IMR-90 (cell line): ENCODE measurements at regions not wholly inside any gene's neighbourhood (a gene's known extent, or its start where the extent isn't known, plus 50 kb on each side); places are given as distances from the start of the nearest gene placed in this dataset.
"Not testable (repeated sequence)": the region's sequence is repeated elsewhere in the genome, so short reads cannot be mapped to it uniquely, and the experiment has no call there.

Experiments
- ATAC-seq: fragments of 200-7000 bp; cut with Tn5 transposase; 2 replicates; pipeline ENCODE4 v1.9.1; 2020; ENCODE audit warnings: low read depth, mild to moderate bottlenecking, moderate library complexity
- BruUV-seq: library from RNA; stranded (reverse); fragments of 400-500 nt; replicated peaks from 2 replicates; lab custom pipeline; 2021; lab: Mats Ljungman, UMichigan
- CTCF ChIA-PET: fragments of 300-600 bp; formaldehyde crosslinking; extraction: SDS; loops from one replicate; lab custom pipeline; 2021; ENCODE audit warnings: antibody characterized with exemption; lab: Yijun Ruan, JAX
- POLR2A ChIA-PET: fragments of 300-600 bp; sonication (Branson Sonifier 250); formaldehyde crosslinking; loops from one replicate; lab custom pipeline; 2022; ENCODE audit warnings: antibody characterized with exemption; ENCODE audit not compliant: unreplicated experiment; lab: Charles Lee
- DNase-seq: peaks from one replicate; pipeline ENCODE4 v3.0.0; 2013
- H2AFZ ChIP-seq: replicated peaks from 2 replicates; pipeline ENCODE3; 2013; ENCODE audit warnings: low read length, mild to moderate bottlenecking; ENCODE audit not compliant: poor library complexity
- H2AK5ac ChIP-seq: 2 replicates; pipeline ENCODE4 v1.6.1; 2013; ENCODE audit warnings: low read depth, low read length, inconsistent platforms
- H2AK9ac ChIP-seq: replicated peaks from 2 replicates; pipeline ENCODE3; 2013; ENCODE audit warnings: mild to moderate bottlenecking, low read depth, low read length, moderate library complexity; ENCODE audit not compliant: poor library complexity
- H2BK120ac ChIP-seq: 2 replicates; pipeline ENCODE4 v1.6.1; 2013; ENCODE audit warnings: low read depth, low read length, inconsistent platforms
- H2BK15ac ChIP-seq: 3 replicates; pipeline ENCODE4 v1.6.1; 2013; ENCODE audit warnings: low read depth, low read length, inconsistent platforms
- H2BK20ac ChIP-seq: 2 replicates; pipeline ENCODE4 v1.6.1; 2013; ENCODE audit warnings: low read depth, mild to moderate bottlenecking, inconsistent platforms, low read length, moderate library complexity
- H2BK5ac ChIP-seq: 2 replicates; pipeline ENCODE4 v1.6.1; 2013; ENCODE audit warnings: mild to moderate bottlenecking, low read depth, low read length, inconsistent platforms; ENCODE audit not compliant: poor library complexity, severe bottlenecking
- H3K14ac ChIP-seq: replicated peaks from 2 replicates; pipeline ENCODE4 v1.6.1; 2013; ENCODE audit warnings: low read depth, low read length, inconsistent platforms
- H3K18ac ChIP-seq: 2 replicates; pipeline ENCODE4 v1.6.1; 2013; ENCODE audit warnings: low read depth, low read length, control low read depth
- H3K23ac ChIP-seq: 2 replicates; pipeline ENCODE4 v1.6.1; 2013; ENCODE audit warnings: low read depth, low read length, inconsistent platforms
- H3K27ac ChIP-seq: 2 replicates; pipeline ENCODE4 v1.5.1; 2013; ENCODE audit warnings: mild to moderate bottlenecking, control low read depth, low read length; ENCODE audit not compliant: insufficient read depth
- H3K27me3 ChIP-seq: 2 replicates; pipeline ENCODE4 v1.6.1; 2013; ENCODE audit warnings: low read length; ENCODE audit not compliant: control insufficient read depth, insufficient read depth
- H3K36me3 ChIP-seq: 2 replicates; pipeline ENCODE4 v1.6.1; 2013; ENCODE audit warnings: low read length, mixed read lengths; ENCODE audit not compliant: control insufficient read depth, insufficient read depth
- H3K4ac ChIP-seq: 2 replicates; pipeline ENCODE4 v1.6.1; 2013; ENCODE audit warnings: low read depth, low read length, inconsistent platforms
- H3K4me1 ChIP-seq: 2 replicates; pipeline ENCODE4 v1.6.1; 2013; ENCODE audit warnings: low read length, mixed read lengths; ENCODE audit not compliant: control insufficient read depth, insufficient read depth
- H3K4me2 ChIP-seq: 2 replicates; pipeline ENCODE4 v1.6.1; 2013; ENCODE audit warnings: low read depth, mild to moderate bottlenecking, control low read depth, low read length, moderate library complexity
- H3K4me3 ChIP-seq: 2 replicates; pipeline ENCODE4 v1.5.1; 2013; ENCODE audit warnings: low read depth, mild to moderate bottlenecking, control low read depth, low read length, moderate library complexity; ENCODE audit not compliant: insufficient read depth
- H3K56ac ChIP-seq: 2 replicates; pipeline ENCODE4 v1.6.1; 2013; ENCODE audit warnings: low read length, inconsistent platforms; ENCODE audit not compliant: insufficient read depth; ENCODE audit errors: extremely low read depth
- H3K79me1 ChIP-seq, 2 experiments: 2 replicates each; pipeline ENCODE4 v1.6.1; 2013; ENCODE audit warnings: low read length in 2 of 2, inconsistent platforms in 1 of 2, low read depth in 1 of 2
- H3K9ac ChIP-seq: 2 replicates; pipeline ENCODE4 v1.6.1; 2013; ENCODE audit warnings: low read depth, low read length, control low read depth
- H3K9me1 ChIP-seq: 2 replicates; pipeline ENCODE4 v1.6.1; 2013; ENCODE audit warnings: low read length, inconsistent platforms; ENCODE audit not compliant: insufficient read depth
- H3K9me3 ChIP-seq: 2 replicates; pipeline ENCODE4 v1.6.1; 2013; ENCODE audit warnings: low read length; ENCODE audit not compliant: control insufficient read depth, insufficient read depth
- H4K20me1 ChIP-seq: 2 replicates; pipeline ENCODE4 v1.6.1; 2013; ENCODE audit warnings: low read length, inconsistent platforms; ENCODE audit not compliant: insufficient read depth
- H4K5ac ChIP-seq: 2 replicates; pipeline ENCODE4 v1.6.1; 2013; ENCODE audit warnings: mild to moderate bottlenecking, low read depth, low read length, control low read depth
- H4K8ac ChIP-seq, 2 experiments: 2 replicates each; pipeline ENCODE4 v1.6.1; 2013; ENCODE audit warnings: low read depth in 2 of 2, low read length in 2 of 2, control low read depth in 1 of 2, inconsistent platforms in 1 of 2
- H4K91ac ChIP-seq: 2 replicates; pipeline ENCODE4 v1.6.1; 2013; ENCODE audit warnings: low read depth, low read length, inconsistent platforms; ENCODE audit not compliant: insufficient read depth
- WGBS, 2 experiments: methylation state at CpG; one replicate each; pipeline versions ENCODE4 v1.1.5 to v1.1.7; 2013; ENCODE audit warnings: missing lambda C conversion rate in 2 of 2; ENCODE audit not compliant: insufficient read length in 1 of 2; ENCODE audit errors: extremely low coverage in 2 of 2; 5-methylcytosine and 5-hydroxymethylcytosine counted together
- dilution Hi-C: fragments of 300-500 bp; cut with HindIII; formaldehyde crosslinking; loops from one replicate; pipeline ENCODE4 v1.14.3; 2018; ENCODE audit warnings: low sequenced_read_pairs; ENCODE audit not compliant: unreplicated experiment
- in situ Hi-C: fragments of 300-500 bp; cut with MboI; formaldehyde crosslinking; loops from 3 replicates; pipeline ENCODE4 v1.14.3; 2019; ENCODE audit warnings: low sequenced_read_pairs, inconsistent platforms, mixed read lengths
- intact Hi-C: fragments of 100-400 bp; cut with micrococcal nuclease; formaldehyde crosslinking; loops from 2 replicates; pipeline ENCODE4 v1.10.0; 2022

DNA sequence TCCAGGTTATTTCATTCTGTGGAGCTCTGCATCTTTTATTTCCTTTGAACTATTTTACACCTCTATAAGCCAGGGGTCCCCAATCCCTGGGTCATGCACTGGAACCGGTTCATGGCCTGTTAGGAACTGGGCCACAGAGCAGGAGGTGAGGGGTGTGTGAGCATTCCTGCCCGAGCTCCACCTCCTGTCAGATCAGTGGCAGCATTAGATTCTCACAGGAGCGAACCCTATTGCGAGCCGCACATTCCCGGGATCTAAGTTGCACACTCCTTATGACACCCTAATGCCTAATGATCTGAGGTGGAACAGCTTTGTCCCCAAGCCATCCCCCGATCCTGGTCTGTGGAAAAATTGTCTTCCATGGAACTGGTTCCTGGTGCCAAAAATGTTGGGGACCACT lies 107.2 kb downstream of the TMEM121 start:
- DNase-seq, intact Hi-C loops, H3K18ac ChIP-seq, H3K27me3 ChIP-seq, dilution Hi-C loops, H3K4ac ChIP-seq, H4K20me1 ChIP-seq, H2BK120ac ChIP-seq, H3K36me3 ChIP-seq, H2AK5ac ChIP-seq, H3K4me2 ChIP-seq, H3K4me3 ChIP-seq, H3K79me1 ChIP-seq, H4K8ac ChIP-seq, H4K91ac ChIP-seq, H2BK5ac ChIP-seq, BruUV-seq, H3K9ac ChIP-seq, H4K5ac ChIP-seq, H2BK15ac ChIP-seq, H3K27ac ChIP-seq, H3K4me1 ChIP-seq, CTCF ChIA-PET, POLR2A ChIA-PET, H3K23ac ChIP-seq, in situ Hi-C loops, H3K14ac ChIP-seq, ATAC-seq, H2AK9ac ChIP-seq, H3K56ac ChIP-seq, H3K9me1 ChIP-seq, H2AFZ ChIP-seq, H2BK20ac ChIP-seq: not testable (repeated sequence)
- H3K9me3 ChIP-seq, result peaks cover 10% of the 10 kb centered on the region
- no CpG with 5 or more reads among the region's 7 CpGs for WGBS, 2 experiments
